ENCODE measurements at regions not wholly inside any gene's neighbourhood (a gene's known extent, or its start where the extent isn't known, plus 50 kb on each side); places are given as distances from the start of the nearest gene placed in this dataset.

DNA sequence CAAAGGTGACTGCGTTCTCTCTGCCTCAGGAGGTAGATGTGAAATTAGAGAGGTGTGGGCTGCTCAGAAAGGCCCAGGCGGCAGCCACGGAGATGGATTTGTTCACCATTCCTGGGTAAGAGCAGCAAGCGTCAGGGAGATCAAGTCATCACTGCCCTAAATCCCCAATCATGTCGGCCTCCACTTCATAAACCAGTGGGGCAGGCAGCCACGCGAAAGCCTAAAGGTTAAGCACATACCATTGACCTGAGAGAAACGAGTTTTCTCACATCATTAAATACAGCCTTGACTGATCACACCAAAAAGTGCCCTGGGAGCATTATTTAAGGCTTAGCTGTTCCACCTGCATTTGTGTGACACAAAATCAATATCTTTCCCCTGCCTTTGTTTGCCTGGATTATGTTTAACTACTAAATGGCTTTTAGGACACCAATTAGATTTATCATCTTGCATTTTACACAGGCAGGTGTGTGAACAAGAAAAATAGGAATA lies 50.7 kb upstream of the FOXB1 start:
- H3K9me3 Mint-ChIP-seq: peaks cover 6 to 13% (median 10%) of the 10 kb centered on the region in 5 donors
- no peak overlapping the region for H3K27ac Mint-ChIP-seq
- H3K36me3 Mint-ChIP-seq: peaks cover 0 to 3% (median 0%) of the 10 kb centered on the region in 3 donors
- H3K4me3 ChIP-seq (ENCODE audit: low read length): no peak overlapping the region
- DNase-seq: no peak
- ChIA-PET CTCF (no interaction called here), POLR2A (no interaction called here)
- no peaks in the 10 kb centered on the region for H3K4me1 Mint-ChIP-seq
- no peaks in the 10 kb centered on the region for H3K9me3 ChIP-seq (ENCODE audit: low read length)
- H3K27me3 ChIP-seq (ENCODE audit: insufficient read depth, low read length, poor library complexity, severe bottlenecking): no peaks in the 10 kb centered on the region
- no peaks in the 10 kb centered on the region for H3K4me1 ChIP-seq (ENCODE audit: insufficient read depth, low read length)
- no peak overlapping the region for H3K4me3 Mint-ChIP-seq
- no peak overlapping the region for H3K27ac ChIP-seq (ENCODE audit: low read depth, low read length)
- no peaks in the 10 kb centered on the region for H3K36me3 ChIP-seq (ENCODE audit: insufficient read depth, low read length)
- peaks cover 19 to 41% of the 10 kb centered on the region in 2 donors for H3K27me3 Mint-ChIP-seq

GRCh38 chr15:59952960-59953359 lies 51.2 kb upstream of the FOXB1 start:
- Mint-ChIP-seq H3K27me3 (peaks cover 19 to 42% of the 10 kb centered on the region in 2 donors), H3K27ac (no peak overlapping the region), H3K4me3 (no peak overlapping the region), H3K36me3 (peaks cover 0 to 3% (median 0%) of the 10 kb centered on the region in 3 donors), H3K9me3 (peaks cover 3 to 10% (median 6%) of the 10 kb centered on the region in 5 donors), H3K4me1 (no peaks in the 10 kb centered on the region)
- Histone ChIP-seq H3K4me1 (ENCODE audit: insufficient read depth, low read length) (no peaks in the 10 kb centered on the region), H3K36me3 (ENCODE audit: insufficient read depth, low read length) (no peaks in the 10 kb centered on the region), H3K27ac (ENCODE audit: low read depth, low read length) (no peak overlapping the region), H3K9me3 (ENCODE audit: low read length) (no peaks in the 10 kb centered on the region), H3K4me3 (ENCODE audit: low read length) (no peak overlapping the region), H3K27me3 (ENCODE audit: insufficient read depth, low read length, poor library complexity, severe bottlenecking) (no peaks in the 10 kb centered on the region)
- CTCF ChIA-PET: no interaction called here
- POLR2A ChIA-PET: no interaction called here
- no peak for DNase-seq

DNA sequence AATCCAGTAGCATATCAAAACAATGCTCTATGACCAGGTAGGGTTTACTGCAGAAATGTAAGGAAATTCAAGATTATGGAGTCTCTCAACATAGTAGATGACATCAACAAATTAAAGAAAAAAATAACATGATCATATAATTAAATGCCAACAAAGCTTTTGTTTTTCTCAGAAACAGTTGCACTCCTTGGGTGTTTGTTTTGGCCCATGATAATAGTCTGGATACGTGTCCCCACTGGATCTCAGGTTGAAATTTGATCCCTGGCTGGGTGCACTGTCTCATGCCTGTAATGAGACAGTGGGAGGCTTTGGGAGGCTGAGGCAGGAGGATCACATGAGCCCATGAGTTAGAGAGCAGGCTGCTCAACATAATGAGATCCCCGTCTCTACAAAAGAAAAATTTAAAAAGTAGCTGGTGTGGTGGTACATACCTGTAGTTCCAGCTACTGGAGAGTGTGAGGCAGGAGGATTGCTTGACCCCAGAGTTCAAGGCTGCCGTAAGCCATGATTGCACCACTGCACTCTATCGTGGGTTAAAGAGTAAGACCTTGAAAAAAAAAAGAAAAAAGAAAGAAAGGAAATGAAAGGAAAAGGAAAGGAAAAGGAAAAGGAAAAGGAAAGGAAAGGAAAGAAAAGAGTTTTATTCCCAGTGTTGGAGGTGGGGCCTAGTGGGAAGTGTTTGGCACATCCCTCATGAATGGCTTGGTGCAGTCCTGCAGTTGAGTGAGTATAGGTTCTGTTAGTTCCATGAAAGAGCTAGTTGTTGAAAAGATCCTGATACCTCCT lies 53.3 kb upstream of the FOXB1 start:
- Mint-ChIP-seq H3K9me3 (peaks cover 0 to 2% (median 0%) of the 10 kb centered on the region in 5 donors), H3K4me3 (no peak overlapping the region), H3K27ac (no peak overlapping the region), H3K4me1 (no peaks in the 10 kb centered on the region), H3K36me3 (no peaks in the 10 kb centered on the region), H3K27me3 (peaks cover 14 to 39% of the 10 kb centered on the region in 2 donors)
- no peak overlapping the region for H3K4me3 ChIP-seq (ENCODE audit: low read length)
- H3K9me3 ChIP-seq (ENCODE audit: low read length): no peaks in the 10 kb centered on the region
- no peaks in the 10 kb centered on the region for H3K36me3 ChIP-seq (ENCODE audit: insufficient read depth, low read length)
- DNase-seq: no peak
- ChIA-PET POLR2A (no interaction called here), CTCF (interaction anchor here (1.5 to 2.3 kb wide), 2 partner anchors 33 to 197 kb away, joined by 3 to 8 read pairs; no protein-coding TSS in a partner anchor)
- no peaks in the 10 kb centered on the region for H3K27me3 ChIP-seq (ENCODE audit: insufficient read depth, low read length, poor library complexity, severe bottlenecking)
- no peak overlapping the region for H3K27ac ChIP-seq (ENCODE audit: low read depth, low read length)
- no peaks in the 10 kb centered on the region for H3K4me1 ChIP-seq (ENCODE audit: insufficient read depth, low read length)

DNA sequence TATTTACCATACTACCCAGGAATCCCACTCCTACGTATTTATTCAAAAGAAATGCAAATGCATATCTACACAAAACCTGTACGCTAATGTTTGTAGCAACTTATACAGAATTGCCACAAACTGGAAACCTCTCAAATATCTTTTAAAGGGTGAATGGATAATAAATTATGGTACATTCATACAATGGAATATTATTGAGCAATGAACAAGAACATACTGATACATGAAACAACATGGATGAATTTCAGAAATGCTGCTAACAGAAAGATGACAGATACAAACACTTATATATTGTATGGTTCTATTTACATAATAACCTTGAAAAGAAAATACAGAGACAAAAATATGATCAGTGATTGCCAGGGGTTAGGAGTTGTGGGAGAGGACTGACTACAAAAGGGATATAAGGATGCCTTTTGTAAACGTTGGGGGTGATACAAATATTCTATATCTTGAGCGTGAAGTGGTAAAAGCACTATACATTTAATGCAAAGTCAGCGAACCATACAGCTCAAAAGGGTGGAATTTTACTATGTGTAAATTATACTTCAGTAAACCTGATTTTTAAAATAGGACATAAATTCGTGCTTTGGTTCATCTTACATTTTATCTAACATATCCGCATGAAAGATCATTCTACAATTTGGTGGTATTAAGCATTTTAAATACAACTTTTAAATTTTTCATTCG lies 55.0 kb upstream of the FOXB1 start:
- no peaks in the 10 kb centered on the region for H3K27me3 ChIP-seq (ENCODE audit: insufficient read depth, low read length, poor library complexity, severe bottlenecking)
- no peaks in the 10 kb centered on the region for H3K4me1 Mint-ChIP-seq
- H3K27ac ChIP-seq (ENCODE audit: low read depth, low read length): no peak overlapping the region
- H3K4me3 Mint-ChIP-seq: no peak overlapping the region
- H3K27ac Mint-ChIP-seq: no peak overlapping the region
- DNase-seq: no peak
- no peaks in the 10 kb centered on the region for H3K36me3 Mint-ChIP-seq
- CTCF ChIA-PET: interaction anchor here (2.3 kb wide), 1 partner anchor 32 kb away, joined by 8 read pairs; no protein-coding TSS in a partner anchor
- no peak overlapping the region for H3K4me3 ChIP-seq (ENCODE audit: low read length)
- peaks cover 20 to 33% of the 10 kb centered on the region in 2 donors for H3K27me3 Mint-ChIP-seq
- no peaks in the 10 kb centered on the region for H3K36me3 ChIP-seq (ENCODE audit: insufficient read depth, low read length)
- H3K9me3 ChIP-seq (ENCODE audit: low read length): no peaks in the 10 kb centered on the region
- POLR2A ChIA-PET: no interaction called here
- peaks cover 0 to 2% (median 0%) of the 10 kb centered on the region in 5 donors for H3K9me3 Mint-ChIP-seq
- H3K4me1 ChIP-seq (ENCODE audit: insufficient read depth, low read length): no peaks in the 10 kb centered on the region

DNA sequence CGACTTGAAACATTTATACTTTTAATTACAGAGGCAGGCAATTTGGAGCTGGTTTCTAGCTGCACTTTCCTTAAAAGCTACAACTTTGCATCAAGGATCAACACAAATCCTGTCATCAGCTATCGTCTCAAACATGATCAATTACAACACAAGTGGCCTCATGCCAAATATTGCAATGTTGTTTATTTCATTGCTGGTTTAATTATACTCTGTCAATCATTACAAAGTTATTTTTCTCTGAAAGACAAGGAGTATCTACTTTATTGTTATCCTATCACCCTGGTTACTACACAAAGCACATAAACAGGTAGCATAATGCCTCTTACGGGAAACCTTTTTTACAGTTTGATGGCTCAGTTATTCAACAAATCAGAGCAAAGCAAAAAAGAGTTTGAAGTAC lies 58.0 kb upstream of the FOXB1 start:
- H3K4me1 Mint-ChIP-seq: no peaks in the 10 kb centered on the region
- no peaks in the 10 kb centered on the region for H3K36me3 Mint-ChIP-seq
- no peak for DNase-seq
- no peak overlapping the region for H3K4me3 ChIP-seq (ENCODE audit: low read length)
- no peaks in the 10 kb centered on the region for H3K36me3 ChIP-seq (ENCODE audit: insufficient read depth, low read length)
- no peak overlapping the region for H3K27ac Mint-ChIP-seq
- H3K27me3 Mint-ChIP-seq: peaks cover 16 to 35% of the 10 kb centered on the region in 2 donors
- H3K9me3 Mint-ChIP-seq: peaks cover 0 to 2% (median 0%) of the 10 kb centered on the region in 5 donors
- H3K27ac ChIP-seq (ENCODE audit: low read depth, low read length): no peak overlapping the region
- CTCF ChIA-PET: no interaction called here
- no peaks in the 10 kb centered on the region for H3K9me3 ChIP-seq (ENCODE audit: low read length)
- H3K4me3 Mint-ChIP-seq: no peak overlapping the region
- no peaks in the 10 kb centered on the region for H3K27me3 ChIP-seq (ENCODE audit: insufficient read depth, low read length, poor library complexity, severe bottlenecking)
- POLR2A ChIA-PET: no interaction called here
- H3K4me1 ChIP-seq (ENCODE audit: insufficient read depth, low read length): no peaks in the 10 kb centered on the region

DNA sequence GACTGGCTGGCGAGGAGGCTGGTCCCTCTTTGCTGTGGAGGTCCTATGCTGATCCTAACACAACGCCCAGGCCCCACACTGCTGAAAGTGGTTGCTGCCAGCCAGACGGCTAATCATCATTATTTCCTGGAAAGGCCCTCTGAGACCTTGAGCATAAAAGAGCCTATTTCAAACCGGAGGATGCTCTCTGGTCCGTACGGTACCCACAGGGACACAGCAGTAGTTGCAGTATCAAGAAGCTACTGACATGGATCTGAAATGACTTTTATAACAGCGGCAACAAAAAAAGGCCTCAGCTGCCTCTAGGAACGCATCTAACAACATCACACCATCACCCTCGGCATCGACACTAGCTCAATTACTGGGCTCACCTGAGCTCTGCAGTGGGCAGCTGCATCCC lies 59.1 kb upstream of the FOXB1 start:
- no peak overlapping the region for H3K4me3 ChIP-seq (ENCODE audit: low read length)
- ChIA-PET POLR2A (no interaction called here), CTCF (no interaction called here)
- H3K4me3 Mint-ChIP-seq: no peak overlapping the region
- H3K9me3 ChIP-seq (ENCODE audit: low read length): no peaks in the 10 kb centered on the region
- H3K4me1 Mint-ChIP-seq: no peaks in the 10 kb centered on the region
- no peak for DNase-seq
- no peak overlapping the region for H3K27ac Mint-ChIP-seq
- H3K36me3 ChIP-seq (ENCODE audit: insufficient read depth, low read length): no peaks in the 10 kb centered on the region
- H3K27me3 Mint-ChIP-seq: peaks cover 13 to 40% of the 10 kb centered on the region in 2 donors
- H3K27ac ChIP-seq (ENCODE audit: low read depth, low read length): no peak overlapping the region
- H3K4me1 ChIP-seq (ENCODE audit: insufficient read depth, low read length): no peaks in the 10 kb centered on the region
- H3K27me3 ChIP-seq (ENCODE audit: insufficient read depth, low read length, poor library complexity, severe bottlenecking): no peaks in the 10 kb centered on the region
- peaks cover 0 to 2% (median 0%) of the 10 kb centered on the region in 5 donors for H3K9me3 Mint-ChIP-seq
- H3K36me3 Mint-ChIP-seq: no peaks in the 10 kb centered on the region

DNA sequence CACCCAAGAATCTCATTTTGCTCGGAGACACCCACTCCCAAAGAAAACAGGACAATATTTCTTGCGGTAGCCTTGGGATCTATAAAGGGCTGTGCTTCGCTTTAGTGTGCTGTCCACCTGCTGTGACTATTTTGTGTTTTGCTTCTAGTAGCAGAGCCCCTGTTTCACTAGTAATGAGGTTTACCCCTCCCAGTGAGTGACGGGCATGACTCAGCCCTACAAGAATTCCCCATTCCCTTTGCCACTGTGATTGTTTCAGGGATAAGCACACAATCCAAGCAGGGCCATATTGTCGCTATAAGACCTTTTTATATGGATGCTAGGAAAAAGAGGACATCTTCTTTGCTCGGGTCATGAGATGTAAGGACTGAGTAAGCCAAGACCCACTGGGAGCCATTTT lies 62.5 kb upstream of the FOXB1 start:
- no peaks in the 10 kb centered on the region for H3K4me1 ChIP-seq (ENCODE audit: insufficient read depth, low read length)
- no peaks in the 10 kb centered on the region for H3K9me3 ChIP-seq (ENCODE audit: low read length)
- Mint-ChIP-seq H3K36me3 (no peaks in the 10 kb centered on the region), H3K4me3 (no peak overlapping the region), H3K9me3 (no peaks in the 10 kb centered on the region), H3K4me1 (no peaks in the 10 kb centered on the region), H3K27ac (peak overlapping the region in 1 of 8 donors; percentile 29), H3K27me3 (peaks cover 11 to 44% of the 10 kb centered on the region in 2 donors)
- H3K27ac ChIP-seq (ENCODE audit: low read depth, low read length): no peak overlapping the region
- no peaks in the 10 kb centered on the region for H3K36me3 ChIP-seq (ENCODE audit: insufficient read depth, low read length)
- ChIA-PET POLR2A (no interaction called here), CTCF (no interaction called here)
- no peak overlapping the region for H3K4me3 ChIP-seq (ENCODE audit: low read length)
- no peak for DNase-seq
- H3K27me3 ChIP-seq (ENCODE audit: insufficient read depth, low read length, poor library complexity, severe bottlenecking): no peaks in the 10 kb centered on the region

DNA sequence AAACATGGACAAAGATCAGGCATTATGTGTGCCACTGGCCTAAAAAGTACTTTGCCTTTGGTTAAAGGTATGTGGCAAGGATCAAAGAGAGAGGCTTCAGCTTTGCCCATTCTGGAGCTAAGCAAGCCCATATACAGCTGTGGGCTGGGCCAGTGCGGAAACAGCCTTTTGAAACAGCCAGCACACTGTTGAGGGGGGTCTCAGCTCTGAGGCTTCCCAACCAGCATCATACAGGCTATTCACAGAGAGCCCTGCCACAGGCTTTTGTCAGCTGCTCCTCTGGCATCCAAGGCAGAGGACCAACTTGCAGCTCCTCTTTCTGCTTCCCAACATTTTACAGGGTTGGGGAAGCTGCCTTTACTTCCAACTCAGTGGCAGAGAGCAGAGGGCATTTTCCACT lies 63.2 kb upstream of the FOXB1 start:
- Histone ChIP-seq H3K36me3 (ENCODE audit: insufficient read depth, low read length) (no peaks in the 10 kb centered on the region), H3K4me1 (ENCODE audit: insufficient read depth, low read length) (no peaks in the 10 kb centered on the region), H3K27ac (ENCODE audit: low read depth, low read length) (no peak overlapping the region), H3K9me3 (ENCODE audit: low read length) (no peaks in the 10 kb centered on the region), H3K27me3 (ENCODE audit: insufficient read depth, low read length, poor library complexity, severe bottlenecking) (no peaks in the 10 kb centered on the region), H3K4me3 (ENCODE audit: low read length) (no peak overlapping the region)
- DNase-seq: no peak
- H3K4me1 Mint-ChIP-seq: no peaks in the 10 kb centered on the region
- H3K9me3 Mint-ChIP-seq: no peaks in the 10 kb centered on the region
- H3K4me3 Mint-ChIP-seq: no peak overlapping the region
- CTCF ChIA-PET: no interaction called here
- POLR2A ChIA-PET: no interaction called here
- H3K36me3 Mint-ChIP-seq: no peaks in the 10 kb centered on the region
- H3K27ac Mint-ChIP-seq: no peak overlapping the region
- H3K27me3 Mint-ChIP-seq: peaks cover 11 to 42% of the 10 kb centered on the region in 2 donors
